ENCODE measurements at regions not wholly inside any gene's neighbourhood (a gene's known extent, or its start where the extent isn't known, plus 50 kb on each side); places are given as distances from the start of the nearest gene placed in this dataset.

- CTCF ChIA-PET: interaction anchor here (1.2 kb wide), 1 partner anchor 11 kb away, joined by 3 read pairs; no protein-coding TSS in a partner anchor
- intact Hi-C loops (cut with micrococcal nuclease): no loop called here
- Histone ChIP-seq H3K9me1 (replicated peaks; ENCODE audit: control insufficient read depth, extremely low read depth, insufficient read depth, low read length) (no peaks in the 10 kb centered on the region), H3K9me3 (replicated peaks; ENCODE audit: control insufficient read depth, insufficient read depth, low read length) (no peaks in the 10 kb centered on the region), H3K79me2 (ENCODE audit: control insufficient read depth, insufficient read depth, low read length) (no peaks in the 10 kb centered on the region), H2AFZ (ENCODE audit: low read depth, low read length) (no peak overlapping the region), H3K27me3 (ENCODE audit: control insufficient read depth in 2 of 2, insufficient read depth in 2 of 2, low read length in 2 of 2) (no peaks in the 10 kb centered on the region), H3K36me3 (ENCODE audit: control insufficient read depth in 2 of 2, extremely low read depth in 1 of 2, insufficient read depth in 2 of 2, low read length in 2 of 2) (no peaks in the 10 kb centered on the region), H3K4me1 (ENCODE audit: control insufficient read depth, extremely low read depth, insufficient read depth, low read length) (peaks cover 23% of the 10 kb centered on the region), H3K4me3 (replicated peaks in 1 of 3; ENCODE audit: insufficient read depth in 1 of 3, low read depth in 1 of 3, low read length in 3 of 3) (no peak overlapping the region), H3K4me2 (ENCODE audit: insufficient read depth, low read length) (no peak overlapping the region), H3K27ac (ENCODE audit: insufficient read depth, low read depth, low read length) (no peak overlapping the region), H4K20me1 (replicated peaks; ENCODE audit: control insufficient read depth, extremely low read depth, insufficient read depth, low read length) (no peaks in the 10 kb centered on the region), H3K9ac (replicated peaks; ENCODE audit: extremely low read depth, insufficient read depth, low read length) (no peak overlapping the region)
- DNase-seq (ENCODE audit: low read depth, low spot score): no peak
- dilution Hi-C loops (cut with MboI; ENCODE audit: extremely low pct_ligation_motif_present, low sequenced_read_pairs): no loop called here
- TF ChIP-seq MYC (IDR thresholded peaks at IDR 0.05; ENCODE audit: low read depth, low read length): no peak
- POLR2A ChIA-PET: no interaction called here
- FAIRE-seq: no peak
- no TSS peak for BruUV-seq (replicated peaks)
Observed at GRCh38 chr10:3848005-3848774, 63.2 kb upstream of the KLF6 start.

GRCh38 chr10:3846736-3847135 is 61.7 kb upstream of the KLF6 start:
- H3K27me3 ChIP-seq (ENCODE audit: control insufficient read depth in 2 of 2, insufficient read depth in 2 of 2, low read length in 2 of 2): no peaks in the 10 kb centered on the region
- H3K79me2 ChIP-seq (ENCODE audit: control insufficient read depth, insufficient read depth, low read length): no peaks in the 10 kb centered on the region
- TF ChIP-seq EZH2 (IDR thresholded peaks at IDR 0.05; ENCODE audit: borderline replicate concordance, low read depth, low read length, severe bottlenecking): no peak
- no peaks in the 10 kb centered on the region for H3K9me3 ChIP-seq (replicated peaks; ENCODE audit: control insufficient read depth, insufficient read depth, low read length)
- POLR2A ChIA-PET: no interaction called here
- no peak overlapping the region for H3K9ac ChIP-seq (replicated peaks; ENCODE audit: extremely low read depth, insufficient read depth, low read length)
- CTCF ChIA-PET: interaction anchor here (0.5 kb wide), 1 partner anchor 317 kb away, joined by 3 read pairs; no protein-coding TSS in a partner anchor
- DNase-seq (ENCODE audit: low read depth, low spot score) (no peak), FAIRE-seq (no peak)
- peaks cover 15% of the 10 kb centered on the region for H3K4me1 ChIP-seq (ENCODE audit: control insufficient read depth, extremely low read depth, insufficient read depth, low read length)
- intact Hi-C loops (cut with micrococcal nuclease) (no loop called here), dilution Hi-C loops (cut with MboI; ENCODE audit: extremely low pct_ligation_motif_present, low sequenced_read_pairs) (no loop called here)
- H3K9me1 ChIP-seq (replicated peaks; ENCODE audit: control insufficient read depth, extremely low read depth, insufficient read depth, low read length): no peaks in the 10 kb centered on the region
- H3K36me3 ChIP-seq (ENCODE audit: control insufficient read depth in 2 of 2, extremely low read depth in 1 of 2, insufficient read depth in 2 of 2, low read length in 2 of 2): no peaks in the 10 kb centered on the region
- no TSS peak for BruUV-seq (replicated peaks)
- no peak overlapping the region for H3K4me2 ChIP-seq (ENCODE audit: insufficient read depth, low read length)
- H3K4me3 ChIP-seq (replicated peaks in 1 of 3; ENCODE audit: insufficient read depth in 1 of 3, low read depth in 1 of 3, low read length in 3 of 3): no peak overlapping the region
- H3K27ac ChIP-seq (ENCODE audit: insufficient read depth, low read depth, low read length): no peak overlapping the region
- no peak overlapping the region for H2AFZ ChIP-seq (ENCODE audit: low read depth, low read length)
- no peaks in the 10 kb centered on the region for H4K20me1 ChIP-seq (replicated peaks; ENCODE audit: control insufficient read depth, extremely low read depth, insufficient read depth, low read length)
